NB4 (cell line): ENCODE measurements at regions not wholly inside any gene's neighbourhood (a gene's known extent, or its start where the extent isn't known, plus 50 kb on each side); places are given as distances from the start of the nearest gene placed in this dataset.

ENCODE experiments used
- MYC ChIP-seq: IDR thresholded peaks from 2 replicates; pipeline ENCODE4 v1.6.1; 2011; ENCODE audit warnings: low read depth, low read length
- POLR2A ChIP-seq: IDR thresholded peaks from 2 replicates; pipeline ENCODE4 v1.6.1; 2011; ENCODE audit warnings: mild to moderate bottlenecking; ENCODE audit not compliant: insufficient read length; ENCODE audit errors: extremely low read depth
- TF ChIP-seq, protein P1 (sequence below): IDR thresholded peaks from 2 replicates; pipeline ENCODE4 v1.6.1; 2011; ENCODE audit warnings: low read depth, low read length
- TF ChIP-seq, protein P2 (sequence below): IDR thresholded peaks from one replicate; pipeline ENCODE4 v1.5.1; 2012; ENCODE audit warnings: low read depth, low read length

DNA sequence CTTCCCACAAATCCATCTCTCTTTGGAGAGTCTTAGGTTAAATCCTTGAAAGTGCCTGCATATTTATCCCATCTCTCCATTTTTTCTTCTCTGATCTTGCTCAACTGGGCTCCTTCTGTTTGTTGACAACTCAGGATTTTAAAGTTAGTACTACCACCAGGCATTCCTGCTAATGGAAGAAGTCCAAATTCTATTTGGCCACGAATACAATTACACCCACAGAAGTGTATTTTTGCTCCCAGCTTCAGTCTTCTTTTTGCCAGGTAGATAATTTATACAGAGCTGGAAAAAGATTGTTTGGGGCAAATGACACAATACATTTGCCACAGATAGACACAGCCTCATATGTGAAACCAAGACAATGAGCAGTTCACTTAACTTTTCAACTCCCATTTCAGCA is 74.8 kb downstream of the CETN3 start:
- TF ChIP-seq, protein P1, sequence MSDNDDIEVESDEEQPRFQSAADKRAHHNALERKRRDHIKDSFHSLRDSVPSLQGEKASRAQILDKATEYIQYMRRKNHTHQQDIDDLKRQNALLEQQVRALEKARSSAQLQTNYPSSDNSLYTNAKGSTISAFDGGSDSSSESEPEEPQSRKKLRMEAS: no peak
- TF ChIP-seq, protein P2, sequence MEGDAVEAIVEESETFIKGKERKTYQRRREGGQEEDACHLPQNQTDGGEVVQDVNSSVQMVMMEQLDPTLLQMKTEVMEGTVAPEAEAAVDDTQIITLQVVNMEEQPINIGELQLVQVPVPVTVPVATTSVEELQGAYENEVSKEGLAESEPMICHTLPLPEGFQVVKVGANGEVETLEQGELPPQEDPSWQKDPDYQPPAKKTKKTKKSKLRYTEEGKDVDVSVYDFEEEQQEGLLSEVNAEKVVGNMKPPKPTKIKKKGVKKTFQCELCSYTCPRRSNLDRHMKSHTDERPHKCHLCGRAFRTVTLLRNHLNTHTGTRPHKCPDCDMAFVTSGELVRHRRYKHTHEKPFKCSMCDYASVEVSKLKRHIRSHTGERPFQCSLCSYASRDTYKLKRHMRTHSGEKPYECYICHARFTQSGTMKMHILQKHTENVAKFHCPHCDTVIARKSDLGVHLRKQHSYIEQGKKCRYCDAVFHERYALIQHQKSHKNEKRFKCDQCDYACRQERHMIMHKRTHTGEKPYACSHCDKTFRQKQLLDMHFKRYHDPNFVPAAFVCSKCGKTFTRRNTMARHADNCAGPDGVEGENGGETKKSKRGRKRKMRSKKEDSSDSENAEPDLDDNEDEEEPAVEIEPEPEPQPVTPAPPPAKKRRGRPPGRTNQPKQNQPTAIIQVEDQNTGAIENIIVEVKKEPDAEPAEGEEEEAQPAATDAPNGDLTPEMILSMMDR: no peak
- TF ChIP-seq POLR2A: no peak
- TF ChIP-seq MYC: no peak
